Tibial nerve (tissue), 4 donors: ENCODE measurements at regions not wholly inside any gene's neighbourhood (a gene's known extent, or its start where the extent isn't known, plus 50 kb on each side); places are given as distances from the start of the nearest gene placed in this dataset.

Experiments used
- CTCF ChIP-seq, 5 experiments: fragments of 200-600 bp in 3 of 5; fragments of 450-650 bp in 2 of 5; sonication (generic) in 3 of 5; IDR thresholded peaks; one replicate each; pipeline ENCODE4 v1.5.1; 2016 to 2019; ENCODE audit warnings: antibody characterized with exemption in 5 of 5, mild to moderate bottlenecking in 3 of 5, moderate library complexity in 2 of 5
- EP300 ChIP-seq, 2 donors: sonication (generic); formaldehyde crosslinking; IDR thresholded peaks; one replicate each; pipeline ENCODE4 v1.6.1; 2017; ENCODE audit warnings: antibody characterized with exemption in 2 of 2, mild to moderate bottlenecking in 1 of 2
- POLR2A ChIP-seq, 2 donors: fragments of 450-650 bp; IDR thresholded peaks; one replicate each; pipeline ENCODE4 v1.6.1; 2017; ENCODE audit warnings: antibody characterized with exemption in 2 of 2, mild to moderate bottlenecking in 2 of 2, moderate library complexity in 2 of 2

- TF ChIP-seq POLR2A (IDR thresholded peaks at IDR 0.05) = no peak
- no peak for TF ChIP-seq CTCF (IDR thresholded peaks at IDR 0.05)
- TF ChIP-seq EP300 (IDR thresholded peaks at IDR 0.05) = peak in 1 of 2 donors; percentile 56
Observed at GRCh38 chr3:73141525-73141924, 80.1 kb downstream of the EBLN2 start.
